PC-3 (cell line): ENCODE measurements at regions not wholly inside any gene's neighbourhood (a gene's known extent, or its start where the extent isn't known, plus 50 kb on each side); places are given as distances from the start of the nearest gene placed in this dataset.

Source experiments
- EZH2 ChIP-seq: fragments of 300-600 bp; sonication (generic); IDR thresholded peaks from one replicate; pipeline ENCODE4 v1.6.1; 2017; ENCODE audit warnings: antibody characterized with exemption, mild to moderate bottlenecking, low read length; ENCODE audit not compliant: unreplicated experiment
- EZH2phosphoT487 ChIP-seq: fragments of 300-600 bp; sonication (generic); IDR thresholded peaks from 2 replicates; pipeline ENCODE4 v1.6.1; 2018; ENCODE audit warnings: mild to moderate bottlenecking, antibody characterized with exemption, low read length, borderline replicate concordance
- TF ChIP-seq, protein P1 (sequence below): fragments of 300-600 bp; sonication (generic); conservative IDR thresholded peaks from 2 replicates; pipeline ENCODE4 v1.5.1; 2017; ENCODE audit warnings: antibody characterized with exemption, low read depth, mild to moderate bottlenecking, low read length

DNA sequence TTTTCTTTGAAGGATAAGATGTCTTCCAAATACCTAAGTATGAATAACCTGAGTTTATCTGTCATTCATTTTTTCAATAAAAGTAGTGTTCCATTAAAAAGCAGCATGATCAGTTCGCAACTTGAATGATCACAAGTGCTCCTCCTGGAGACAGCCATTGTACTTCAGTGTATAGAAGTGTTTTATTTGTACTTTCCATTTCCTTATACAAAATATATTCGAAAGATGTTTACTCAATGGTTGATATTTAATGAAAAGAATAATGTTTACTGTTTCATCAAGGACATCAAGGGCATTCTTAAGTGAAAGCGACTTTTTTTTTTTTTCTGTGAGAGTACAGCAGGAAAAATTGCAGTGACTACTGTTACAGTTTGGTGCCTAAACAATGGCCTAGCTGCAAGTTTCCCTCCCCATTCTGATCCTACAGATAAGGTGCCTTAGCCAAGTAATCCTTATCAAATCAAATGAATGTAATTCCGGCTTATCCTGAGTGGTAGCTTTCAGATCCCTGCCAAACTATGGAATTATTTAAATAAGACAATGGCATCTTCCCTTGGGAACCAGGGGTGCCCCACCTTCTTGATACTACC is 69.0 kb upstream of the IL15 start:
- TF ChIP-seq, protein P1, sequence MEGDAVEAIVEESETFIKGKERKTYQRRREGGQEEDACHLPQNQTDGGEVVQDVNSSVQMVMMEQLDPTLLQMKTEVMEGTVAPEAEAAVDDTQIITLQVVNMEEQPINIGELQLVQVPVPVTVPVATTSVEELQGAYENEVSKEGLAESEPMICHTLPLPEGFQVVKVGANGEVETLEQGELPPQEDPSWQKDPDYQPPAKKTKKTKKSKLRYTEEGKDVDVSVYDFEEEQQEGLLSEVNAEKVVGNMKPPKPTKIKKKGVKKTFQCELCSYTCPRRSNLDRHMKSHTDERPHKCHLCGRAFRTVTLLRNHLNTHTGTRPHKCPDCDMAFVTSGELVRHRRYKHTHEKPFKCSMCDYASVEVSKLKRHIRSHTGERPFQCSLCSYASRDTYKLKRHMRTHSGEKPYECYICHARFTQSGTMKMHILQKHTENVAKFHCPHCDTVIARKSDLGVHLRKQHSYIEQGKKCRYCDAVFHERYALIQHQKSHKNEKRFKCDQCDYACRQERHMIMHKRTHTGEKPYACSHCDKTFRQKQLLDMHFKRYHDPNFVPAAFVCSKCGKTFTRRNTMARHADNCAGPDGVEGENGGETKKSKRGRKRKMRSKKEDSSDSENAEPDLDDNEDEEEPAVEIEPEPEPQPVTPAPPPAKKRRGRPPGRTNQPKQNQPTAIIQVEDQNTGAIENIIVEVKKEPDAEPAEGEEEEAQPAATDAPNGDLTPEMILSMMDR, result no peak
- no peak for TF ChIP-seq EZH2
- no peak for TF ChIP-seq EZH2phosphoT487
